ENCODE measurements at regions not wholly inside any gene's neighbourhood (a gene's known extent, or its start where the extent isn't known, plus 50 kb on each side); places are given as distances from the start of the nearest gene placed in this dataset.
"Not testable (repeated sequence)": the region's sequence is repeated elsewhere in the genome, so short reads cannot be mapped to it uniquely, and the experiment has no call there.

DNA sequence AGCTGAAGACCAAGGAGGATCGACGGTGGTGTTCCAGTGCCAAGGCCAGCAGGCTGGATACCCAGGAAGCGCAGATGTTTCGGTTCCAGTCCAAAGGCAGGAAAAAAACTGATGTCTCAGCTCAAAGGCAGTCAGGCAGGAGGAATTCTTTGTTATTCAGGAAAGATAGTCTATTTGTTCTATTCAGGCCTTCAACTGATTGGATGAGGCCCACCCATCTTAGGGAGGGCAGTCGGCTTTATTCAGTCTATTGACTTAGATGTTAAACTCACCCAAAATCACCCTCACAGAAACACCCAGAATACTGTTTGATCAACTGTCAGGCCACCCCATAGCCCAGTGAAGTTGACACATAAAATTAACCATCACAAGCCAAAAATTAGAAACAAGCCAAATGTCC lies 63.9 kb upstream of the SMURF2 start:
- not testable (repeated sequence) for H4K12ac ChIP-seq (ENCODE audit: low read depth, low read length); H4K91ac ChIP-seq (ENCODE audit: low read depth, low read length); H3K27me3 ChIP-seq (ENCODE audit: insufficient read depth, low read length); H2BK120ac ChIP-seq (ENCODE audit: insufficient read depth, low read length, poor library complexity); H2AK5ac ChIP-seq (ENCODE audit: low read length); H3K4me2 ChIP-seq (ENCODE audit: low read length); H3K4ac ChIP-seq (ENCODE audit: low read depth, low read length); H2BK12ac ChIP-seq (ENCODE audit: low read length); H3K18ac ChIP-seq (ENCODE audit: low read length); H3K27ac ChIP-seq (ENCODE audit: low read depth, low read length); H3K9ac ChIP-seq (ENCODE audit: low read length); H3K9me3 ChIP-seq (ENCODE audit: insufficient read depth, low read depth, low read length); H2BK5ac ChIP-seq (ENCODE audit: low read depth, low read length, poor library complexity); H3K79me2 ChIP-seq (ENCODE audit: control insufficient read depth, insufficient read depth, low read length, poor library complexity); DNase-seq; H4K8ac ChIP-seq (ENCODE audit: low read depth, low read length); H3K23ac ChIP-seq (ENCODE audit: low read length); H3K4me3 ChIP-seq (ENCODE audit: low read depth, low read length); H3K36me3 ChIP-seq (ENCODE audit: control insufficient read depth in 1 of 2, insufficient read depth in 2 of 2, low read length in 2 of 2); H2AFZ ChIP-seq (ENCODE audit: insufficient read depth, low read length, poor library complexity); H3K4me1 ChIP-seq (ENCODE audit: control insufficient read depth in 1 of 2, insufficient read depth in 2 of 2, low read length in 2 of 2); H3K14ac ChIP-seq (ENCODE audit: low read length)
- no CpG with 5 or more reads among the region's 5 CpGs for WGBS (ENCODE audit: extremely low coverage, insufficient coverage, insufficient read length)
- peaks cover 11% of the 10 kb centered on the region for H3K79me1 ChIP-seq (ENCODE audit: low read length)

DNA sequence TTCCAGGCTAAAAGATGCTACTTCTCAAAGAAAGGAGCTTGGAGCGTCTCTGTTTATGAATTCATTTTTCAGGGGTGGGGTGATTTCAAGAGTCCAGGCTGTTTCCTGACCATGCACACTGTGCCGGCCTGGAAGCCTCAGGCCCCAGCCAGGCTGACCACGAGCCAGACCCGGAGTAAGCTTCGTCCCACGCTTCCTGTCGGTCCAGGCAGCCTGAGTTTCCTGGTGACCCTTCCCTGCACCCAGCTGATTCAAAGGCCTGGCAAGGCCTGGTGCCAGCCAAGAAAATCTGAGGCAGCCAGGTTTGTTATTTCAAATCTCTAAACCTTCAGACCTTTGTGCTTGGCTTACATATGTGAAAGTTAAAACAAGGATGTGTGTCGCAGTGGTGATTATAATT lies 62.1 kb upstream of the SMURF2 start:
- H3K4me1 ChIP-seq (ENCODE audit: control insufficient read depth in 1 of 2, insufficient read depth in 2 of 2, low read length in 2 of 2); H4K12ac ChIP-seq (ENCODE audit: low read depth, low read length); H3K9ac ChIP-seq (ENCODE audit: low read length); H3K36me3 ChIP-seq (ENCODE audit: control insufficient read depth in 1 of 2, insufficient read depth in 2 of 2, low read length in 2 of 2); H2AK5ac ChIP-seq (ENCODE audit: low read length); H3K79me2 ChIP-seq (ENCODE audit: control insufficient read depth, insufficient read depth, low read length, poor library complexity); H3K4me3 ChIP-seq (ENCODE audit: low read depth, low read length); H4K8ac ChIP-seq (ENCODE audit: low read depth, low read length); H3K27me3 ChIP-seq (ENCODE audit: insufficient read depth, low read length); H2BK12ac ChIP-seq (ENCODE audit: low read length); H3K14ac ChIP-seq (ENCODE audit: low read length); H3K9me3 ChIP-seq (ENCODE audit: insufficient read depth, low read depth, low read length); H3K23ac ChIP-seq (ENCODE audit: low read length); H3K18ac ChIP-seq (ENCODE audit: low read length); H3K4ac ChIP-seq (ENCODE audit: low read depth, low read length); H3K4me2 ChIP-seq (ENCODE audit: low read length); DNase-seq; H2AFZ ChIP-seq (ENCODE audit: insufficient read depth, low read length, poor library complexity): not testable (repeated sequence)
- WGBS (ENCODE audit: extremely low coverage, insufficient coverage, insufficient read length), result no CpG with 5 or more reads among the region's 8 CpGs
- peak overlapping the region; percentile 40 for H2BK5ac ChIP-seq (ENCODE audit: low read depth, low read length, poor library complexity)
- H3K79me1 ChIP-seq (ENCODE audit: low read length), result peaks cover 13% of the 10 kb centered on the region
- H4K91ac ChIP-seq (ENCODE audit: low read depth, low read length), result peak overlapping the region; percentile 87
- peak overlapping the region; percentile 51 for H2BK120ac ChIP-seq (ENCODE audit: insufficient read depth, low read length, poor library complexity)
- peak overlapping the region; percentile 46 for H3K27ac ChIP-seq (ENCODE audit: low read depth, low read length)

DNA sequence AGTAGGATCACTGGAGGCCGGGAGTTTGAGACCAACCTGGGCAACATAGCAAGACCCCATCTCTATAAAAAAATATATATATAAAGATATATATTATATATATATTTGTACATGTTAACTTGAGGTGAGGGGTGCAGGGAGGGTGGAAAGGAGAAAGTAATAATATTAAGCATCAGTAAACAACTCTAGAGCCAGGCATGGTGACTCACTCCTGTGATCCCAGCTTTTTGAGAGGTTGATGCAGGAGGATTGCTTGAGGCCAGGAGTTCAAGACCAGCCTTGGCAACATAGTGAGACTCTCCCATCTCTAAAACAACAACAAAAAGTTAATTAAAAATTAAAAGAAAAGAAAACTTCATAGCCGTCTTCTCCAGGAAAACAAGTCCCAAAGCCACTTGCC lies 61.7 kb upstream of the SMURF2 start:
- Histone ChIP-seq H3K4me3 (ENCODE audit: low read depth, low read length) (no peak overlapping the region), H3K18ac (ENCODE audit: low read length) (no peak overlapping the region), H4K8ac (ENCODE audit: low read depth, low read length) (no peak overlapping the region), H3K14ac (ENCODE audit: low read length) (no peak overlapping the region), H3K79me1 (ENCODE audit: low read length) (peaks cover 13% of the 10 kb centered on the region), H2BK120ac (ENCODE audit: insufficient read depth, low read length, poor library complexity) (peak overlapping the region; percentile 51), H3K4me1 (ENCODE audit: control insufficient read depth in 1 of 2, insufficient read depth in 2 of 2, low read length in 2 of 2) (peaks cover 7 to 8% of the 10 kb centered on the region in 2 experiments), H4K12ac (ENCODE audit: low read depth, low read length) (no peak overlapping the region), H3K4me2 (ENCODE audit: low read length) (no peak overlapping the region), H3K9ac (ENCODE audit: low read length) (no peak overlapping the region), H2AK5ac (ENCODE audit: low read length) (no peak overlapping the region), H3K36me3 (ENCODE audit: control insufficient read depth in 1 of 2, insufficient read depth in 2 of 2, low read length in 2 of 2) (no peaks in the 10 kb centered on the region), H3K27me3 (ENCODE audit: insufficient read depth, low read length) (no peaks in the 10 kb centered on the region), H3K9me3 (ENCODE audit: insufficient read depth, low read depth, low read length) (no peaks in the 10 kb centered on the region), H3K79me2 (ENCODE audit: control insufficient read depth, insufficient read depth, low read length, poor library complexity) (no peaks in the 10 kb centered on the region), H4K91ac (ENCODE audit: low read depth, low read length) (peak overlapping the region; percentile 87), H3K23ac (ENCODE audit: low read length) (no peak overlapping the region), H3K4ac (ENCODE audit: low read depth, low read length) (no peak overlapping the region), H3K27ac (ENCODE audit: low read depth, low read length) (no peak overlapping the region), H2BK5ac (ENCODE audit: low read depth, low read length, poor library complexity) (peak overlapping the region; percentile 40), H2BK12ac (ENCODE audit: low read length) (no peak overlapping the region), H2AFZ (ENCODE audit: insufficient read depth, low read length, poor library complexity) (no peak overlapping the region)
- DNase-seq, result no peak
- no CpG with 5 or more reads among the region's 2 CpGs for WGBS (ENCODE audit: extremely low coverage, insufficient coverage, insufficient read length)

GRCh38 chr17:64721556-64721955 lies 59.4 kb upstream of the SMURF2 start:
- not testable (repeated sequence) for H2BK12ac ChIP-seq (ENCODE audit: low read length); H3K9ac ChIP-seq (ENCODE audit: low read length); H2AK5ac ChIP-seq (ENCODE audit: low read length); H2BK120ac ChIP-seq (ENCODE audit: insufficient read depth, low read length, poor library complexity); H3K27ac ChIP-seq (ENCODE audit: low read depth, low read length); H2BK5ac ChIP-seq (ENCODE audit: low read depth, low read length, poor library complexity); H3K18ac ChIP-seq (ENCODE audit: low read length); H3K27me3 ChIP-seq (ENCODE audit: insufficient read depth, low read length); H3K4me3 ChIP-seq (ENCODE audit: low read depth, low read length); H3K4ac ChIP-seq (ENCODE audit: low read depth, low read length); H4K12ac ChIP-seq (ENCODE audit: low read depth, low read length); H3K23ac ChIP-seq (ENCODE audit: low read length); H3K4me1 ChIP-seq (ENCODE audit: control insufficient read depth in 1 of 2, insufficient read depth in 2 of 2, low read length in 2 of 2); H3K36me3 ChIP-seq (ENCODE audit: control insufficient read depth in 1 of 2, insufficient read depth in 2 of 2, low read length in 2 of 2); H3K9me3 ChIP-seq (ENCODE audit: insufficient read depth, low read depth, low read length); H4K91ac ChIP-seq (ENCODE audit: low read depth, low read length); H2AFZ ChIP-seq (ENCODE audit: insufficient read depth, low read length, poor library complexity); H3K14ac ChIP-seq (ENCODE audit: low read length); H3K79me2 ChIP-seq (ENCODE audit: control insufficient read depth, insufficient read depth, low read length, poor library complexity); H3K4me2 ChIP-seq (ENCODE audit: low read length)
- WGBS (ENCODE audit: extremely low coverage, insufficient coverage, insufficient read length), result no CpG with 5 or more reads among the region's 1 CpG
- Histone ChIP-seq H4K8ac (ENCODE audit: low read depth, low read length) (peak overlapping the region; percentile 62), H3K79me1 (ENCODE audit: low read length) (peaks cover 13% of the 10 kb centered on the region)
- peak in 1 of 2 donors; percentile 24 for DNase-seq

Data from trophoblast cell (in vitro differentiated cells and primary cell).